ENCODE measurements at regions not wholly inside any gene's neighbourhood (a gene's known extent, or its start where the extent isn't known, plus 50 kb on each side); places are given as distances from the start of the nearest gene placed in this dataset.
A peak's percentile ranks its signal among the peaks of the same experiment; 100 is the strongest.

DNA sequence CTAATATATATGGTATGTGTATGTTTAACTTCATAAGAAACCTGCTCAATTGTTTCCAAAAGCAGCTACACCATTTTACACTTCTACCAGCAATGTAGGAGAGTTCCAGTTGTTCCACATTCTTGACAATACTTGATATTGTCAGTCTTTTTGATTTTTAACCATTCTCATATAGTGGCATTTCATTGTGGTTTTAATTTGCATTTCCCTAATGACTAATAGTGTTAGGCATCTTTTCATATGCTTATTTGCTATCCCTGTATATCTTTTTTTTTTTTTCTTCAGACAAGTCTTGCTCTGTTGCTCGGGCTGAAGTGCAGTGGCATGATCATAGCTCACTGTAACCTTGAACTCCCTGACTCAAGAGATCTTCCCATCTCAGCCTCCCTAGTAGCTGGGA is 58.2 kb upstream of the TRIM2 start:
- Histone ChIP-seq H3K4me3 (ENCODE audit: low read depth, low read length) (no peak overlapping the region), H3K4me1 (ENCODE audit: control insufficient read depth, insufficient read depth, low read length) (peaks cover 17% of the 10 kb centered on the region), H3K36me3 (ENCODE audit: control insufficient read depth, insufficient read depth, low read length) (no peaks in the 10 kb centered on the region), H3K27me3 (ENCODE audit: control insufficient read depth, insufficient read depth, low read length) (peaks cover 1% of the 10 kb centered on the region), H3K9me3 (ENCODE audit: control insufficient read depth, insufficient read depth, low read length) (no peaks in the 10 kb centered on the region), H3K9ac (ENCODE audit: low read depth, low read length) (no peak overlapping the region)

DNA sequence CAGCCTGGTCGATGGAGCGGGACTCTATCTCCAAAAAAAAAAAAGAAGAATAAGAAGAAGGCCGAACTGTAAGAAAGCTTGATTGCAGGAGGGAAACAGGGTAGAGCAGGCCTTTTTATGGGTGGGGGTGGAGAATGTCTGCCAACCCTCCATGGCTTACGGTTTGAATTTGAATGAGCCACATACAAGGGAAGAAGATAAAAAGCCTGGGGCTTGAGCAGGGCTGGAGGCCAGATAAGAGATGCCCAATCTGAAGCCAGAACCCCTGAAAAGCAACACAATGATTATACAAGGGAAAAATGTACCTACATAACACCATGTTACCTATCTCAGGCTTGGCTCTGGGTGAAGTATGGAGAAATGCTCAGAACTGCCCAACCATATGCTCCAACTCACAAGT is 57.3 kb upstream of the TRIM2 start:
- Histone ChIP-seq H3K27me3 (ENCODE audit: control insufficient read depth, insufficient read depth, low read length) (peaks cover 10% of the 10 kb centered on the region), H3K4me1 (ENCODE audit: control insufficient read depth, insufficient read depth, low read length) (peaks cover 20% of the 10 kb centered on the region), H3K4me3 (ENCODE audit: low read depth, low read length) (no peak overlapping the region), H3K9ac (ENCODE audit: low read depth, low read length) (no peak overlapping the region), H3K9me3 (ENCODE audit: control insufficient read depth, insufficient read depth, low read length) (no peaks in the 10 kb centered on the region), H3K36me3 (ENCODE audit: control insufficient read depth, insufficient read depth, low read length) (no peaks in the 10 kb centered on the region)

DNA sequence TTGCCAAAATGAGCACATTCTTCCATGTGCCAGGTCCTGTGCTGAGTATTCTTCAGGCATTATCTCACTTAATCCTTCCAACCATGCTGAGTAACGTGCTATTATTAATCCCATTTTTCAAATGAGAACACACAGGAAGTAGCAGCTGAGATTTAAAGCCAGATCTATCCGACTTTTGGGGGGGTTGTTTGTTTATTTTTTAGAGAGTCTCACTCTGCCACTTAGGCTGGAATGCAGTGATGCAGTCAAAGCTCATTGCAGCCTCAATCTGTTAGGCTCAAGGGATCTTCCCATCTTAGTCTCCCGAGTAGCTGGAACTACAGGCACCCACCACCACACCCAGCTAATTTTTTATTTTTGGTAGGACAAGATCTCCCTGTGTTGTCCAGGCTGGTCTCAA is 55.5 kb upstream of the TRIM2 start:
- H3K4me3 ChIP-seq (ENCODE audit: low read depth, low read length), result no peak overlapping the region
- H3K27me3 ChIP-seq (ENCODE audit: control insufficient read depth, insufficient read depth, low read length), result peaks cover 24% of the 10 kb centered on the region
- no peak overlapping the region for H3K9ac ChIP-seq (ENCODE audit: low read depth, low read length)
- peaks cover 18% of the 10 kb centered on the region for H3K4me1 ChIP-seq (ENCODE audit: control insufficient read depth, insufficient read depth, low read length)
- H3K9me3 ChIP-seq (ENCODE audit: control insufficient read depth, insufficient read depth, low read length), result no peaks in the 10 kb centered on the region
- no peaks in the 10 kb centered on the region for H3K36me3 ChIP-seq (ENCODE audit: control insufficient read depth, insufficient read depth, low read length)

DNA sequence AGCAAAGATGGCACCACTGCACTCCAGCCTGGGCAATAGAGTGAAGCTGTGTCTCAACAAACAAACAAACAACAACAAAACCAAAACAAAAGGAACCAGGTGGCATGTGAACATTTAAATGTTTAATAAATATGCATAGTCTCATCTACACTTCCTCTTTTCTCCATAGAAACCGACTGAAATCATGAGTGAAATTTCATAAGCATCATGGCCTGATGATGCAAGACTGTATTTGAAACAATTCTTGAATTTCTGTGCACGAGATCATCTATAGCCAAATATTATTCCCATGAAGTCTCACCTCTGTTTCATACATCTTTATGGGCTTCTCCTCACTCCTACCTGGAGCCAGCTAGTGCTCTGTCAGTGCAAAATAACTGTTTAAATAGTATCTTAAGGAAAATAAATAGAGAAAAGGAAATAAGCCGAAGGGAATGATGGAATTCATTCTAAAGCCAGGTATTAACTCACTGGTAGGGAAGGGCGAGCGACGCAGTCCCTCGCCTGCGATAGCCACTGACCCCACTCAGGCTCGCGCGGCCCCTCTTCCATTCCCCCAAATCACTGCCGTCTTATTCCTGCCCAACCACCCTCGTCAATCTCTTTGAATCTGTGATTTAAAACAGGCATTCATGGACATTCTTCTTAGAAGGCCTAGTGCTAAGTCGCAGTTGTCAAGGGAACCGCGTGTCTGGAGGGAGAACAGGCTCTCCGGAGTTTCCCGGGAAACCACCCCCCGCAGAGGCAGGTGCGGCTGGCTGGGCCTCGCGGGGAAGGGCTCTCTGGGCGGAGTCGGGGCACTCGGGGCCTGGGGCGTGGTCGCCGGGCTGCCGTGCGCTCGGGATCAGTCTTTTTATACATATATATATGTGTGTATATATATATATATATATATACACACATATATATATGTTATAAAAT is 52.4 kb upstream of the TRIM2 start:
- Histone ChIP-seq H3K36me3 (ENCODE audit: control insufficient read depth, insufficient read depth, low read length) (no peaks in the 10 kb centered on the region), H3K4me3 (ENCODE audit: low read depth, low read length) (peak overlapping the region; percentile 27), H3K9me3 (ENCODE audit: control insufficient read depth, insufficient read depth, low read length) (no peaks in the 10 kb centered on the region), H3K4me1 (ENCODE audit: control insufficient read depth, insufficient read depth, low read length) (peaks cover 14% of the 10 kb centered on the region), H3K27me3 (ENCODE audit: control insufficient read depth, insufficient read depth, low read length) (peaks cover 54% of the 10 kb centered on the region), H3K9ac (ENCODE audit: low read depth, low read length) (no peak overlapping the region)

DNA sequence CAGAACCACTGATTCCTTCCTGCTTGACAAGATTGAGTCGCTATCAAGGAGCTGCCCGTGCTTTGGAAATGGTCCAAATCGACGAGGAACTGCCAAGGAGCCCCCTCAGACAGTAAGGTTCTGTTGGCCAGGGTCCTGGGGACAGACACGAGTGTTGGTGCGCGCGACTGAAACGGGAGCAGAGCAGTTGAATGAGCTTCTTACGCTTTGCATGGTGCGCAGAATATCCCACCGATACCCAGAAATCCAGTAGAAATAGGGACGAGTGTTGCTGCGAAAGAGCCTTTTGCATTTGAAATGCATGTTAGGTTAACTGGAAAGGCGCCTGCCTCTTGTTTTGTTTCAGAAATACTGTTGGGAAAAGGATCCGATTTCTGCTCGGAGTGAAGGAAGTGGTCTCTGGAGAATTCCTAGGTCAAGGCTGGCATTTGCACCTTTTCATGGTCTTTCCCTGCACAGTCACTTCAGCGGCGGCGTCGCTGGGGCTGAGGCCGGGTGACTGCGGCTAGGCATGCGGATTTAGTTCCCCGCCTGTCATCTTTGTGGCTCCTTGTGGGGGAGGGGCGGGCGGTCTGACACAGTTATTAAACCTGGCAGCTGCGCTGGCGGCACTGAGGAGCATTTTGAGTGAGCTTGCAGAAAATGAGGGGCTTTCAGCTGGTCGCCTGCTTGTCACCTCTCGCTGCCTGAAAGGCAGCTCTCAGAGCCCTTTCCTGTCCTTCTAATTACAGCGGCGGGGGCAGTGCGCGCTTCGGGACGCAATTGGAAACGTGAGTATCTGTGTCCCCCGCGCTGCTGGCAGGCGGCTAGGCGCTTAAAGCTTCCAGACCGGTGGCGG is 51.5 kb upstream of the TRIM2 start:
- Histone ChIP-seq H3K4me3 (ENCODE audit: low read depth, low read length) (peak overlapping the region; percentile 27), H3K4me1 (ENCODE audit: control insufficient read depth, insufficient read depth, low read length) (peaks cover 10% of the 10 kb centered on the region), H3K27me3 (ENCODE audit: control insufficient read depth, insufficient read depth, low read length) (peaks cover 63% of the 10 kb centered on the region), H3K9me3 (ENCODE audit: control insufficient read depth, insufficient read depth, low read length) (no peaks in the 10 kb centered on the region), H3K36me3 (ENCODE audit: control insufficient read depth, insufficient read depth, low read length) (no peaks in the 10 kb centered on the region), H3K9ac (ENCODE audit: low read depth, low read length) (no peak overlapping the region)

DNA sequence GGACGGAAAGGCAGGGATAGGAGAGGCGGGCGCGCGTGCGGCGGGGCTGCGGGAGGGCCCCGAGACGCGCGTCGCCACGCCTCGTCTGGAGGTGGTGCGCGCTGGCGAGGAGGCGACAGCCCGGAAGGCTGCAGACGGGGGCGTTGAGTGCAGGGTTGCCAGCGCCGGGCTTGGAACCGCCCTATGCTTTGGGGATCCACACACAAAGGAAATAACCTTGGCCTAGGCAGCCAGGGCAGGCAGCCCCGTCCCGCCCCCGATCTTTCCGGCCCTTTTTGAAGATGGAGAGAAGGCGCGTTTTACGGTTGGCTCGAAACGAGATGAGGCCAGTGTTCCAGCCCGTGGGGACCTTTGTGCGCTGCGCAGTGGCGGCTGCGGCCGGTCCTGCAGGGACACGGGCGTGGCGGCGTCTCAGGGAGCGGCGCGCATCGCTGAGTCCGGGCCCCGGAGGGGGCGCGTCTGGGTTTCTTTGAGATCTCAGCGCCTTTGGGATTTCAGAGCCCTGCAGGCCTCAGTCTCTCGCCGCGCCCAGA is 50.8 kb upstream of the TRIM2 start:
- no peak overlapping the region for H3K9ac ChIP-seq (ENCODE audit: low read depth, low read length)
- H3K4me3 ChIP-seq (ENCODE audit: low read depth, low read length), result peak overlapping the region; percentile 27
- H3K4me1 ChIP-seq (ENCODE audit: control insufficient read depth, insufficient read depth, low read length), result peaks cover 10% of the 10 kb centered on the region
- peaks cover 70% of the 10 kb centered on the region for H3K27me3 ChIP-seq (ENCODE audit: control insufficient read depth, insufficient read depth, low read length)
- no peaks in the 10 kb centered on the region for H3K36me3 ChIP-seq (ENCODE audit: control insufficient read depth, insufficient read depth, low read length)
- H3K9me3 ChIP-seq (ENCODE audit: control insufficient read depth, insufficient read depth, low read length), result no peaks in the 10 kb centered on the region

DNA sequence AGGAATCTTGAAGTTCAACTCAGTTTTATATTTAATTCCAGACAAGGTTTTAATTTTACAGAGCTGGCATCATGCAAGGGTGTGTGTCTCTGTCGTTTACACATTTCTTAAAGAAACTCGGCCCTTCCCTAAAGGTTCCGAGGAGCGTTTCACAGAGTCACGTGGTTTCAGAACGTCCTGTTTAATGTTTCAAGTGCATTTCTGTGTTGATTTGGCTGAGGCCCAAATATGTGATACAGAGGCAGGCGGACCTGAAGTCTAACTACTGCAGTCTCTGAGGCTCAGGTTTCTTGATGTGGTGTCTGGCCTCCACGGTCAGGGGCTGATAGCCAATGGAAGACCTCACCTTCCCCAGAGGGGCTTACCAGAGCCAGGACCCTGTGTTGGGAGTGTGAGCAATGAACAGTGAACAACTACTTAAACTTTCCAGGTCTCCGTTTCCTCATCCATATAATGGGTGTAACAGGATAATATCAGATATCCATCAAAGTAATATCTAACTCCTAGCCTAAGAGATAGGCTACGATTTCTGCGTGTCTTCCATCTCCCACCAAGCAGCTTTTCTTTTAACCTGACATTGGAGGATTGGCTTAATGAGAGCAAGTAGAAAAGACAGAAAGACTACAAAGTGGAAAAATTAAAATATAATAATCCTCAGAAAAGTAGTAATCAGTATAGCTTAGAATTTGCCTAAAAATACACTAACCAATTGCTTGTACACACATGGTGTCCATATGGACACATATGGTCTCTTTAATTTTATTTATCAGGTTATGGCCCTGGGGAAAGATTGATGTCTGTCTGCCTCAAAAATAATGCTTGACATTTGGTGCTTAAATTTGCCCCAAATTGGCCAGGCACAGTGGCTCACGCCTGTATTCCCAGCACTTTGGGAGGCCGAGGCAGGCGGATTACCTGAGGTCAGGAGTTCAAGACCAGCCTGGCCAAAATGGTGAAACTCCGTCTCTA is 50.0 kb upstream of the TRIM2 start:
- no peaks in the 10 kb centered on the region for H3K36me3 ChIP-seq (ENCODE audit: control insufficient read depth, insufficient read depth, low read length)
- no peaks in the 10 kb centered on the region for H3K9me3 ChIP-seq (ENCODE audit: control insufficient read depth, insufficient read depth, low read length)
- H3K4me3 ChIP-seq (ENCODE audit: low read depth, low read length), result peak overlapping the region; percentile 27
- H3K9ac ChIP-seq (ENCODE audit: low read depth, low read length), result no peak overlapping the region
- H3K4me1 ChIP-seq (ENCODE audit: control insufficient read depth, insufficient read depth, low read length), result peaks cover 10% of the 10 kb centered on the region
- peaks cover 75% of the 10 kb centered on the region for H3K27me3 ChIP-seq (ENCODE audit: control insufficient read depth, insufficient read depth, low read length)
